PC-3 (cell line): ENCODE measurements at regions not wholly inside any gene's neighbourhood (a gene's known extent, or its start where the extent isn't known, plus 50 kb on each side); places are given as distances from the start of the nearest gene placed in this dataset.

Experiments used
- CTCF ChIP-seq: fragments of 300-600 bp; sonication (generic); conservative IDR thresholded peaks from 2 replicates; pipeline ENCODE4 v1.5.1; 2017; ENCODE audit warnings: antibody characterized with exemption, low read depth, mild to moderate bottlenecking, low read length
- EZH2 ChIP-seq: fragments of 300-600 bp; sonication (generic); IDR thresholded peaks from one replicate; pipeline ENCODE4 v1.6.1; 2017; ENCODE audit warnings: antibody characterized with exemption, mild to moderate bottlenecking, low read length; ENCODE audit not compliant: unreplicated experiment
- EZH2phosphoT487 ChIP-seq: fragments of 300-600 bp; sonication (generic); IDR thresholded peaks from 2 replicates; pipeline ENCODE4 v1.6.1; 2018; ENCODE audit warnings: mild to moderate bottlenecking, antibody characterized with exemption, low read length, borderline replicate concordance

GRCh38 chr3:98954242-98954641 is 52.7 kb upstream of the DCBLD2 start:
- TF ChIP-seq CTCF (no peak), EZH2 (no peak), EZH2phosphoT487 (no peak)
